ENCODE measurements at regions not wholly inside any gene's neighbourhood (a gene's known extent, or its start where the extent isn't known, plus 50 kb on each side); places are given as distances from the start of the nearest gene placed in this dataset.

GRCh38 chr12:92382383-92382878, 236.8 kb upstream of the BTG1 start:
- no peak for TF ChIP-seq MAX (IDR thresholded peaks at IDR 0.05)
- TF ChIP-seq USF2 (IDR thresholded peaks at IDR 0.05) = no peak
- TF ChIP-seq RAD21 (conservative IDR thresholded peaks at IDR 0.05 in 1 of 2, IDR thresholded peaks at IDR 0.05 in 1 of 2) = no peak
- no peak for TF ChIP-seq JUNB (IDR thresholded peaks at IDR 0.05)
- no peak for TF ChIP-seq NR3C1 (IDR thresholded peaks at IDR 0.05)
- no peak for TF ChIP-seq CTCF (IDR thresholded peaks at IDR 0.05)
- no peak for TF ChIP-seq ELK1 (IDR thresholded peaks at IDR 0.05; ENCODE audit: low read depth, low read length)
- TF ChIP-seq POLR2A (IDR thresholded peaks at IDR 0.05; ENCODE audit: low read length) = no peak
- TF ChIP-seq EP300 (IDR thresholded peaks at IDR 0.05) = no peak

Measured in A549 (cell line).